Rectal smooth muscle tissue (tissue), 1 donor: ENCODE measurements at regions not wholly inside any gene's neighbourhood (a gene's known extent, or its start where the extent isn't known, plus 50 kb on each side); places are given as distances from the start of the nearest gene placed in this dataset.
"Not testable (repeated sequence)": the region's sequence is repeated elsewhere in the genome, so short reads cannot be mapped to it uniquely, and the experiment has no call there.

Experiments used
- H3K27ac ChIP-seq: one replicate; pipeline ENCODE4 v1.7.0; 2013; ENCODE audit warnings: low read depth, low read length, inconsistent platforms
- H3K27me3 ChIP-seq: one replicate; pipeline ENCODE4 v1.7.0; 2013; ENCODE audit warnings: low read length; ENCODE audit not compliant: control insufficient read depth, insufficient read depth
- H3K36me3 ChIP-seq: one replicate; pipeline ENCODE4 v1.7.0; 2013; ENCODE audit warnings: low read length; ENCODE audit not compliant: control insufficient read depth, insufficient read depth
- H3K4me1 ChIP-seq: one replicate; pipeline ENCODE4 v1.7.0; 2013; ENCODE audit warnings: low read length; ENCODE audit not compliant: control insufficient read depth, insufficient read depth
- H3K4me3 ChIP-seq: one replicate; pipeline ENCODE4 v1.7.0; 2013; ENCODE audit warnings: low read length
- H3K9ac ChIP-seq: one replicate; pipeline ENCODE4 v1.7.0; 2013; ENCODE audit warnings: low read length

DNA sequence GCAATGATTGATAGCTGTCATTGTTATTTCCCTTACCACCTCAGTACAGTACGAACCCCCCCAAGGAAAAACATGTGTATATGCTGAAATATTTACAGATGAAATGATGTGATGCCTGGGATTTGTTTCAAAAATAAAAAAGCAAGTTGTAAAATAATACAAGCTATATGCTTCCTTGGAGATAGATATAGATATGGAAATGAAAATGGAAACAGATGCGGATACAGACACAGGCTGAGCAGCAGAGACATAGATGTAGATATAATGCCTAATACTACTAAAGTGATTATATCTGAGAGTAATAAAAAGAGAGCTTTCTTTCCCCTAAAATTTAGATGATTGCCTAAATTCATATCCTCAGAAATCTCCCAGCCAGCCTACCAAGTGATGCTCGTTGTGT is 127.5 kb upstream of the TNPO1 start:
- Histone ChIP-seq H3K36me3 (no peaks in the 10 kb centered on the region), H3K4me1 (peaks cover 16% of the 10 kb centered on the region), H3K27ac (no peak overlapping the region), H3K4me3 (no peak overlapping the region), H3K9ac (no peak overlapping the region), H3K27me3 (no peaks in the 10 kb centered on the region)

DNA sequence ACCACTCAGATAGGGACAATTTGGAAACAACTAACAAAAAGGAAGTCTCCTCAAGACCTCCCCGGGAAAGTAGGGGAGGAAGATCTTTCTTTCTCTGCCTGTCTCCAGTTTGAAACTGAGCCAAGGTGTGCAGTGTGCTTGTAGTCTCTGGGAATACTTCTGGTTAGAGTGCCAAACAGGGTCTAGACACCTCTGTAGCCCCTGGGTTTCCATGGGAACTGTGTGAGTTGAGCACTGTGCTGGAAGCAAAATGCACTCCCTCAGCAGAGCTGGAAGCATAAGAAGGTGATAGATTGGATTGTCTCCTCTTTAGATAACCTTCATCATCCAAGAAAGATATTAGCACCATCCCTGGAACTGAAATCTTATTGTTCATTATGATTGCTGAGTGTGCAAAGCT is 129.2 kb upstream of the TNPO1 start:
- H3K27me3 ChIP-seq: no peaks in the 10 kb centered on the region
- H3K27ac ChIP-seq: no peak overlapping the region
- no peak overlapping the region for H3K4me3 ChIP-seq
- no peaks in the 10 kb centered on the region for H3K36me3 ChIP-seq
- H3K4me1 ChIP-seq: peaks cover 9% of the 10 kb centered on the region
- no peak overlapping the region for H3K9ac ChIP-seq

DNA sequence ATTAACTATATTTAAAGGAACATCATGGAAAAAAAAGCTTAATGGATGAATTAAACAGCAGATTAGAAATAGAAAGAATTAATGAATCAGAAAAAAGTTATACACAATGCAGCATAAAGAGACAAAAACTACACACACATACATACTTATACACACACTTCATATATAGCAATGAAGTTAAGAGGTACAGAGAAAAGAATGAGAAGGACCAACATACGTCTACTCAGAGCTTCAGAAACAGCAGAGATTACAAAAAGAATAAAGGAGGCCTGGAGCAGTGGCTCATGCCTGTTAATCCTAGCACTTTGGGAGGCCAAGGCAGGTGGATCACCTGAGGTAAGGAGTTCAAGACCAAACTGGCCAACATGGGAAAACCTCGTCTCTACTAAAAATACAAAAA is 133.9 kb upstream of the TNPO1 start:
- Histone ChIP-seq H3K27ac (no peak overlapping the region), H3K36me3 (no peaks in the 10 kb centered on the region), H3K27me3 (no peaks in the 10 kb centered on the region), H3K4me1 (no peaks in the 10 kb centered on the region), H3K9ac (no peak overlapping the region), H3K4me3 (no peak overlapping the region)

- Histone ChIP-seq H3K36me3 (no peaks in the 10 kb centered on the region), H3K27ac (no peak overlapping the region), H3K4me1 (no peaks in the 10 kb centered on the region), H3K9ac (no peak overlapping the region), H3K4me3 (no peak overlapping the region), H3K27me3 (no peaks in the 10 kb centered on the region)
These were observed 134.7 kb upstream of the TNPO1 start for GRCh38 chr5:72681781-72682180.

DNA sequence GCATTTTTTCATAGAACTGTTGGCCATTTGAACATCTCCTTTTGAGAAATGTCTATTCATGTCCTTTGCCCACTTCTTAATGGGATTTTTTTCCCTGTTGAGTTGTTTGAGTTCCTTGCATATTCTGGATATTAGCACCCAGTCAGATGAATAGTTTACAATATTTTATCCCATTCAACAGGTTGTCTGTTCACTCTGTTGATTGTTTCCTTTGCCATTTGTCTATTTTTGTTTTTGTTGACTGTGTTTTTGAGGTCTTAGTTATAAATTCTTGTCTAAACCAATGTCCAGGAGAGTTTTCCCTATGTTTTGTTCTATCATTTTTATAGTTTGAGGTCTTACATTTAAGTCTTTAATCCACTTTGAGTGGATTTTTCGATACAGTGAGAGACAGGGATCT is 139.0 kb upstream of the TNPO1 start:
- no peak overlapping the region for H3K4me3 ChIP-seq
- H3K9ac ChIP-seq: no peak overlapping the region
- no peaks in the 10 kb centered on the region for H3K27me3 ChIP-seq
- no peaks in the 10 kb centered on the region for H3K36me3 ChIP-seq
- no peak overlapping the region for H3K27ac ChIP-seq
- no peaks in the 10 kb centered on the region for H3K4me1 ChIP-seq

GRCh38 chr5:72676831-72677230 is 139.6 kb upstream of the TNPO1 start:
- H3K9ac ChIP-seq, H3K27me3 ChIP-seq, H3K4me1 ChIP-seq, H3K36me3 ChIP-seq, H3K4me3 ChIP-seq, H3K27ac ChIP-seq: not testable (repeated sequence)

DNA sequence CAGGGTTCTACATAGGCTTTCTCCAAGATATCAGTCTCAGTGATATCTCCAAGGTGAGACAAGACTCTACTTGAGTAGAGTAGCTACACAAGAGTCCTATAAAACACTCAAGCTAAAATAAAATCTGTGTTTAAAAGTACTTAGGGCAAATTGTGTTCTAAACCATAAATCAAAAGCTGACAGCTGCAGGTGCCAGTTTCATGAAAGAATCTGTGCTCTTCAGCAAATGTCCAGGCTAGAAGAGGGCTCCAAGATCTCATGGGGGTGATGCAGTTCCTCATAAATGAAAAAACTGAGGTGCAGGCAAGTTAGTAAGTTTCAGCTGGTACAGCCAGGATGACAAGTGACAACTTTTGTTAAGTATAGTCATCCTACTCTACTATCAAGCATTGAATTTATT is 142.8 kb upstream of the TNPO1 start:
- H3K4me3 ChIP-seq: no peak overlapping the region
- no peak overlapping the region for H3K9ac ChIP-seq
- H3K27me3 ChIP-seq: no peaks in the 10 kb centered on the region
- no peaks in the 10 kb centered on the region for H3K36me3 ChIP-seq
- H3K27ac ChIP-seq: no peak overlapping the region
- no peaks in the 10 kb centered on the region for H3K4me1 ChIP-seq

DNA sequence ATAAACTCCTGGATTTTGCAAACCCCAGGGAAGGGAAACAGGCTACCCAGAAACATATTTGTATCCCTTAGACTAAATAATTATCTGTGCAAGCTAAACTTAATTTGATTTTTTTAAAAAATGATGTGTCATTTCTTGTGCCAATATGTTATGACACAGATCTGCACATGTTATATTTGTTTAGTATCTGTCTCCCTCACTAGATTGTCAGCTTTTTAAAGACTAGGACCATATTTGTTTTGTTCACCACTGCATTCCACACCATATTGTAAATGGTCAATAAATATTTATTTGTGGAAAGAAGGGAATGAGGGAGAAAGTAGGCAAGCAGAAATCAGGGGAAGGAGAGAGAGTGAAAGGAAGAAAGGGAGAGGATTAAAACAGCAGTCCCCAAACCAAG is 143.3 kb upstream of the TNPO1 start:
- H3K4me3 ChIP-seq: no peak overlapping the region
- no peaks in the 10 kb centered on the region for H3K4me1 ChIP-seq
- H3K27ac ChIP-seq: no peak overlapping the region
- no peaks in the 10 kb centered on the region for H3K27me3 ChIP-seq
- no peaks in the 10 kb centered on the region for H3K36me3 ChIP-seq
- H3K9ac ChIP-seq: no peak overlapping the region

DNA sequence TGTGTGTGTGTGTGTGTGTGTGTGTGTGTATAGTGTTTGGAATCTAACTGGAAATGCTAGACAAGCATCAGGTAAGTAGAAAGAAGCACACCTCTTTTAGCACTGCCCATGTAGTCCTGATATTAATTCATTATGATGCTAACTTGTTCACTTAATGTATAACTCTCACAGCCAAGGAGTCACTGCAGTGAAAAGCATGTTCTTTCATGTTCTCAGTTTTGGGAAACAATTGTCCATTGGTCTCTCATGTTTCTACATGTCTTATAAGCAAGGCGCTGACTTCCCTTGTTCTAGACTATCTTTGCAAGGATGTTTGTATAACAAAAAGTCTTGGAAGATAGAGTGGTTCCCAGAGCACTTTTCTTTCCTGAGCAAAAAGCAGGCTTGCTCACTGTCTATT is 148.8 kb upstream of the TNPO1 start:
- no peaks in the 10 kb centered on the region for H3K27me3 ChIP-seq
- H3K4me1 ChIP-seq: no peaks in the 10 kb centered on the region
- H3K4me3 ChIP-seq: no peak overlapping the region
- H3K27ac ChIP-seq: no peak overlapping the region
- H3K36me3 ChIP-seq: no peaks in the 10 kb centered on the region
- H3K9ac ChIP-seq: no peak overlapping the region

DNA sequence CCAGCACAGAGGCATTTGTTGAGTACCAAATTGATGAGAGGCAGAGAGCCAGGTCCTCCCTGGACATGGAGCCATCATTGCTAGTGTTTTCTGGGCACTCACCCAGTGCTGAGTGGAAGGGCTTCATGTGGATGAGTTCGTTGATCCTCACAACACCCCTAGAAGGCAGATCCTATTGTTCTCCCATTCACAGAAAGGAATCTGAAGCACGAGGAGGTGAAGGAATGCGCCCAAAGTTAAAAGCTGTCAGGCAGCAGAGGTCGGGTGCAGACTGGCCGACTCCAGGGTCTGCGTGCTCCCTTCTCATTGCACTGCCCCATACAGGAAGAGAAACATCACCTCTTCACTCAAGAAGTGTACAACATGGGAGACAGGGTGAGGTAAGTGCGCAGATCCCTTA is 153.5 kb upstream of the TNPO1 start:
- H3K4me3 ChIP-seq: no peak overlapping the region
- no peaks in the 10 kb centered on the region for H3K36me3 ChIP-seq
- H3K9ac ChIP-seq: no peak overlapping the region
- no peak overlapping the region for H3K27ac ChIP-seq
- H3K4me1 ChIP-seq: peaks cover 3% of the 10 kb centered on the region
- no peaks in the 10 kb centered on the region for H3K27me3 ChIP-seq

GRCh38 chr5:72662305-72662704 is 154.2 kb upstream of the TNPO1 start:
- no peak overlapping the region for H3K4me3 ChIP-seq
- H3K36me3 ChIP-seq: no peaks in the 10 kb centered on the region
- H3K4me1 ChIP-seq: peaks cover 3% of the 10 kb centered on the region
- H3K27ac ChIP-seq: no peak overlapping the region
- no peaks in the 10 kb centered on the region for H3K27me3 ChIP-seq
- H3K9ac ChIP-seq: no peak overlapping the region

DNA sequence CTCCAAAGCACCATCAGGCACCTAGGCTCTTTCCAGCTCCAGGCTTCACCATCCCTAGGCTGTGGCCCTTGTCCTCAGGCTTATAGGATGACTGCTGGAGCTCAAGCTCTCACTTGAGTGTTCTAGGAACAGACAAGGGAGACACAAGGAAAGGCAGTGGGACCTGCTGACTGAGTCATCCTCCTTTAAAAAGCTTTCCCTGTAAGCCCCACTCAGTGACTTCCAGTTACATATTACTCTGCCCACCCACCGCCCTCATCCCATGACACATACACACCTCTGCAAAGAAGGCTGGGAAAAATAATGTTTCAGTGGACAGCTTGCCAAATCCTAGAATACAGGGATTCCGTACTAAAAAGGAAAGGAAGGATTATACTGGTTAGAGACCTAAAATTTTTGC is 154.2 kb upstream of the ZNF366 start:
- H3K4me1 ChIP-seq: peaks cover 3% of the 10 kb centered on the region
- H3K9ac ChIP-seq: no peak overlapping the region
- H3K27me3 ChIP-seq: no peaks in the 10 kb centered on the region

DNA sequence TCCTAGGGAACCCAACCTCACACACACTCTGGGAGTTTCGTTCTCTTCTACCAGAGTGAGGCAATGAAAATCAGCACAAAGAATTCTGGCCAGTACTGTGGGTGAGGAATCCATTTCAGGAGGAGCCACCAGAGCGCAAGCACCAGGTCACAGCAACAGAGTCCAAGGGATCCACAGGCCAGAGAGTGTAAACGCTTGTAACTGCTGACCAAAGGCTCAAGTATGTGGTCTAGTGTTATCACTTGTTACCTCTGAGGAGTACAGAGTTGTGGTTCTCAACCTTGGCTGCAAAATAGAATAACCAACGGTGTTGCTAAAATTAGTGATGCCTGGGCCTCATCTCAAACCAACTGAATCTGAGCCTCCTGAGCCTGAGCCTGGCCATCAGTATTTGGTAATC is 152.5 kb upstream of the ZNF366 start:
- Histone ChIP-seq H3K4me3 (no peak overlapping the region), H3K4me1 (peaks cover 3% of the 10 kb centered on the region), H3K9ac (no peak overlapping the region), H3K27me3 (no peaks in the 10 kb centered on the region), H3K36me3 (no peaks in the 10 kb centered on the region), H3K27ac (no peak overlapping the region)

More for the DNA sequence above, 154.2 kb upstream of the ZNF366 start:
- no peak overlapping the region for H3K4me3 ChIP-seq
- H3K36me3 ChIP-seq: no peaks in the 10 kb centered on the region
- no peak overlapping the region for H3K27ac ChIP-seq
